DMS79 (cell line): ENCODE measurements at regions not wholly inside any gene's neighbourhood (a gene's known extent, or its start where the extent isn't known, plus 50 kb on each side); places are given as distances from the start of the nearest gene placed in this dataset.

Experiments used
- DNase-seq: peaks from one replicate; lab custom pipeline; 2025; lab: John Stamatoyannopoulos, UW

- no peak for DNase-seq
Observed at GRCh38 chr5:107216587-107216986, 454.1 kb downstream of the EFNA5 start.

DNA sequence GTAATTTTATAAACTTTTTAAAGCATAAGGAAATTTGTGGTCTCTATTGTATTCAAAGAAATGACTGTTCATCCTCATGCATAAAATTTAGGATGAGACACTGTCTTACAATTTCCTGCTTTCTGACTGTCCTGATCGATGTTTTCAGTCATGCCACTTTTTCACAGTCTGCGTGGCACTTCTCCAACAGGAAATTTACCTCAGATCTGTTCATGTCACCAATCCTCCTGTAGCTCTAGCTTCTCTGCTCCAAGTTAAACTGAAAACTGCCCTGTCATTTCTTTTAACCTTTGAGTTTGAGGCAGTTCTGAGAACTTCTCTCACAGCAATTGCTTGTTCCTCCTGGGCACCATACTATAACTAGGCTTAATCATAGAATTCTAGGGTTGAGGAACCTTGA is 455.1 kb downstream of the EFNA5 start:
- no peak for DNase-seq

GRCh38 chr5:107213025-107213424 is 457.7 kb downstream of the EFNA5 start:
- no peak for DNase-seq

GRCh38 chr5:107211630-107212029 is 459.1 kb downstream of the EFNA5 start:
- no peak for DNase-seq

GRCh38 chr5:107208867-107209266 is 461.9 kb downstream of the EFNA5 start:
- no peak for DNase-seq

- no peak for DNase-seq
Observed at GRCh38 chr5:107204413-107204812, 466.3 kb downstream of the EFNA5 start.

DNA sequence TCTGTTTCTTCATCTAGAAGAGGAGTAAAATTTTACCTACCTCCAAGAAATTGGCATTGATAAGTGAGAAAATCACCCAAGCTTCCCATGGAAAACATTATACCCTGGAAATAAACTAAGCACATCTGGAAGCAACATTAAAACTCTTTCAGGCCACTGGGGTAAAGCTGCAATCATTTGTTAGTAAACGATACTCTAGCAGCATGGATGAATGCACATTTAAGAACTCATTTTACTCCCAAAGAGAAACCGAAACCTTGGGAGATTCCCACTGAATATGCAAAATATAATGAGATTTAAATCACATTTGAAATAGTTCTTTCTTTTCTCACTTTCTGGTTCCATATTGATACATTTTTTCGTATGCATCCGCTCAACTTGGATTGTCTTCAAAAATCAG is 467.5 kb downstream of the EFNA5 start:
- no peak for DNase-seq

DNA sequence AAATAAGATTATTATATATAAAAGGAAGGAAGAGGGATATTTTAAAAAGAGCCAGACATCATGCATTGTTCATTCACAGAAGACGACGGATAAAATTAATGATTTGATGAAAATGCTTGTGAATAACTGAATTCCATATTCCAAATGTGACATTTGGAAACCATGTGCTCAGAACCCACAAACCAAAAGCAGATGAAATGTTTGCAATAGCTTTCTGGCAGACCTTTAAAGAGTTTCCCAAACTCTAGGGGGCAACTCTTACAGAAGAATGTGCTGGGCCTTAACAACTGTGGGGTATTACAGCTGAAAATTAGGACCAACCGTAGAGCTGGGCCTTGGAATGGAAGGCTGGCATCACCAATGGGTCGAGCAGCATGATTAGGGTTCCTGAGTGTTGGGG is 471.0 kb downstream of the EFNA5 start:
- no peak for DNase-seq

- DNase-seq, result no peak
Observed at GRCh38 chr5:107196500-107197059, 474.2 kb downstream of the EFNA5 start.

GRCh38 chr5:107195890-107196395 is 474.8 kb downstream of the EFNA5 start:
- DNase-seq, result no peak

DNA sequence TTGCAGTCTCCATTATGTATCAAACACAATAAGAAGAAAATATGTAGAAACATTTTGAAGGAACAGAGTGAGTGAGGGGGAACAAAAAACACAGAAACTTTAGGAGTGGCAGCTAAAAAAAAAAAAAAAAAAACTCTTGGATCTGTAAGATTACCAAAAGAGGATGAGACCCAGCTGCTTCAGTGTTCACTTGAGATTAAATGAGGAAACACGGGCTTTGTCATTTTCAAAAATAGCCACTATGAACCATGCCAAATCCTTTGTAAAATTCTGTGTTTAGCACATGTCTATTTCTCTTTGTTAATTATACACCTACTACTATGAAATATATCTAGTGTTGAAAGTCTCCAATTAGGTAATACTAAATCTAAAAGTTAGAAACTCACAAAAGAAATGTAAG is 485.9 kb downstream of the EFNA5 start:
- no peak for DNase-seq

GRCh38 chr5:107184066-107184465 is 486.7 kb downstream of the EFNA5 start:
- DNase-seq, result no peak

GRCh38 chr5:107170620-107171019 is 500.1 kb downstream of the EFNA5 start:
- DNase-seq, result no peak

DNA sequence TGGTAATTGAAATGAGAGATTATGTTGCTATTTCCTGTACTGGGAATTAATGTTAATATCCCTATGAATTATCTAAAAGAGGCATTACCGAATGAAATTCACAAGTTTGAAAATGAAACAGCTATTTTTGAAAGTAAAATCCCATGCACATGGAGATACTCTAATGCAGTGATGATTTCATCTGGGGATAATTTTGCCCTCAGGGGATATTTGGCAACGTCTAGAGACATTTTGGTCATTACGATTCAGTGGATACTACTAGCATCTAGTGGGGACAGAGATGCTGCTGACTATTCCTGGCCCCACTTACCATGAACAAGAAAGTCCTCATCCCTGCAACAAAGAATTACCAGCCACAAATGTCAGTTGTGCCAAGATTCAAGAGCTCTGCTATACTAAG is 500.9 kb downstream of the EFNA5 start:
- no peak for DNase-seq

GRCh38 chr5:107168848-107169752 is 501.6 kb downstream of the EFNA5 start:
- DNase-seq, result no peak

DNA sequence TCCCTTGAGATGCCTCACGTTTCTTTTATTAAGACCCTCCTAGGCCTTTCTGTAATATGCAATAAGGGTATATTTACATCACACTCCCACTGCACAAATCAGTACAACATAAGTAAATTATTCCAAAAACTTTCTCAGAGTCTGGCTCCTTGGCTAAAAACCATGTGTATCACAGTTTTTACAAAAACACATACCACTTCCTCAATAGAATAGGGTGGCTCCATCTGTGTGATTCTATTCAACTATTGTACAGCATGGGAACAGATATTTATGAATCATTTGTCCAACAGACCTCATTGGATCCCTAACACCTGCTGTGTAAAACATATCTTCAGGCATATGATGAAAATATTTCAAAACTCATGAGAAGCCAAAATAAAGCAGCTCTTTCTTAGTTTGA is 502.7 kb downstream of the EFNA5 start:
- no peak for DNase-seq

GRCh38 chr5:107165296-107165695 is 505.4 kb downstream of the EFNA5 start:
- no peak for DNase-seq

DNA sequence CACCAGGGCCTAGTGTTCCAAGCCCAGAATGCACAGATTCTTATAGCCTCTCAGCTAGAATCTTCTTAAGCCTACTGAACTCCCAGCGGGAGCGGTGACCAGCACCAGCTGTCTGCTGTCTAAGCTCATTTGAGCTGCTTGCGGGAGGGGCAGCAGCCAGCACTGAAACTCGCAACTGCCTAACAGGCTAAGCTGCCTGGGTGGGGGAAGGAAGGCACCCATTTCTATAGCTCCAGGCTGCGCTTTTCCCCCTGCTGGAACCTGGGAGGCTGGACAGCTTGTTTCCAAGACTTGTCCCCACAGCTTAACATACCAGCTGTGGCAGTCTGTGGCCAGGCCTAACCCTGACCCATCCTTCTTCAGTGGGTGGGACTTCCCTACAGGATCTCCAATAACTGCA is 512.9 kb downstream of the EFNA5 start:
- no peak for DNase-seq

- no peak for DNase-seq
Observed at GRCh38 chr5:107155707-107156106, 515.0 kb downstream of the EFNA5 start.

DNA sequence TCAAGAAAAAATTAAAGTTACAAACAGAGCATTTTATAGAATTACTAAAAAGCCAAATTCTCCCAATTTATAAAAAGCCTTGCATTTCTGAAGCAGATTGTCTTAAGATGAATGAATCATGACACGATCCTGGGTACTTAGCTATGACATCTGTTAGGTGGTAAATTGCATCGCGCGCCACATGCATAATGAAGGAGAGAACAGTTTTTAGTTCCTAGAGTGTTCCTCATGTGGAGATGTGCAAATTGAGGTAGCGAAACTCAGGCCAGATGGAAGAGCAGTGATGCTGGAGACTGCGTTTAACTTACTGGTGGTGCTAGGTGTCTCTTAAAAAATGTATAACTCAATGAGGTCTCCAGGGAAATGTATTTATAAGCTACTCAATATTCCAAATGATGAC is 516.1 kb downstream of the EFNA5 start:
- no peak for DNase-seq

GRCh38 chr5:107153283-107153682 is 517.5 kb downstream of the EFNA5 start:
- DNase-seq, result no peak

GRCh38 chr5:107149243-107150005 is 521.3 kb downstream of the EFNA5 start:
- DNase-seq, result no peak

- no peak for DNase-seq
Observed at GRCh38 chr5:107147589-107147988, 523.1 kb downstream of the EFNA5 start.
